ENCODE measurements at regions not wholly inside any gene's neighbourhood (a gene's known extent, or its start where the extent isn't known, plus 50 kb on each side); places are given as distances from the start of the nearest gene placed in this dataset.

- TF ChIP-seq CTCF (IDR thresholded peaks at IDR 0.05): no peak
- no peak for TF ChIP-seq POLR2AphosphoS5 (IDR thresholded peaks at IDR 0.05)
- no peak for TF ChIP-seq EP300 (IDR thresholded peaks at IDR 0.05)
Measured at GRCh38 chr20:51327251-51327841, 215.2 kb downstream of the NFATC2 start.

Data from esophagus muscularis mucosa (tissue), 4 donors.